KMS-11 (cell line): ENCODE measurements at regions not wholly inside any gene's neighbourhood (a gene's known extent, or its start where the extent isn't known, plus 50 kb on each side); places are given as distances from the start of the nearest gene placed in this dataset.

ENCODE experiments used
- H2AFZ ChIP-seq: fragments of 200-600 bp; sonication (generic); 2 replicates; pipeline ENCODE4 v1.6.1; 2016; ENCODE audit warnings: antibody characterized with exemption, mixed run types, low read depth
- H3K27ac ChIP-seq: fragments of 200-600 bp; sonication (generic); 2 replicates; pipeline ENCODE4 v1.6.1; 2016; ENCODE audit warnings: mild to moderate bottlenecking, mixed run types
- H3K27me3 ChIP-seq: fragments of 200-600 bp; sonication (generic); 2 replicates; pipeline ENCODE4 v1.6.1; 2017; ENCODE audit warnings: mild to moderate bottlenecking, low read depth, mixed run types, moderate library complexity; ENCODE audit not compliant: insufficient read depth
- H3K36me3 ChIP-seq: fragments of 200-600 bp; sonication (generic); 2 replicates; pipeline ENCODE4 v1.6.1; 2017; ENCODE audit warnings: mild to moderate bottlenecking, mixed run types; ENCODE audit not compliant: insufficient read depth
- H3K4me1 ChIP-seq: fragments of 200-600 bp; sonication (generic); 2 replicates; pipeline ENCODE4 v1.6.1; 2016; ENCODE audit warnings: mild to moderate bottlenecking, low read depth, mixed run types; ENCODE audit not compliant: poor library complexity, severe bottlenecking
- H3K4me2 ChIP-seq: fragments of 200-600 bp; sonication (generic); 2 replicates; pipeline ENCODE4 v1.7.0; 2016; ENCODE audit warnings: mild to moderate bottlenecking, mixed run types
- H3K4me3 ChIP-seq: fragments of 200-600 bp; sonication (generic); IDR thresholded peaks from 2 replicates; pipeline ENCODE4 v1.6.1; 2017; ENCODE audit warnings: low read depth, low read length, mixed read lengths; ENCODE audit not compliant: insufficient read depth
- H3K79me2 ChIP-seq: fragments of 200-600 bp; sonication (generic); 2 replicates; pipeline ENCODE4 v1.6.1; 2016; ENCODE audit warnings: low read depth, mixed run types; ENCODE audit not compliant: insufficient read depth
- H3K9ac ChIP-seq: fragments of 200-600 bp; sonication (generic); 2 replicates; pipeline ENCODE4 v1.6.1; 2016; ENCODE audit warnings: mild to moderate bottlenecking, mixed run types
- H4K20me1 ChIP-seq: fragments of 200-600 bp; sonication (generic); 2 replicates; pipeline ENCODE4 v1.6.1; 2016; ENCODE audit warnings: mild to moderate bottlenecking, mixed run types; ENCODE audit not compliant: insufficient read depth
- TF ChIP-seq, protein P1 (sequence below): fragments of 200-600 bp; sonication (generic); conservative IDR thresholded peaks from 2 replicates; pipeline ENCODE4 v1.6.1; 2017; ENCODE audit warnings: low read depth, mild to moderate bottlenecking, antibody characterized with exemption, low read length, moderate library complexity, mixed read lengths

DNA sequence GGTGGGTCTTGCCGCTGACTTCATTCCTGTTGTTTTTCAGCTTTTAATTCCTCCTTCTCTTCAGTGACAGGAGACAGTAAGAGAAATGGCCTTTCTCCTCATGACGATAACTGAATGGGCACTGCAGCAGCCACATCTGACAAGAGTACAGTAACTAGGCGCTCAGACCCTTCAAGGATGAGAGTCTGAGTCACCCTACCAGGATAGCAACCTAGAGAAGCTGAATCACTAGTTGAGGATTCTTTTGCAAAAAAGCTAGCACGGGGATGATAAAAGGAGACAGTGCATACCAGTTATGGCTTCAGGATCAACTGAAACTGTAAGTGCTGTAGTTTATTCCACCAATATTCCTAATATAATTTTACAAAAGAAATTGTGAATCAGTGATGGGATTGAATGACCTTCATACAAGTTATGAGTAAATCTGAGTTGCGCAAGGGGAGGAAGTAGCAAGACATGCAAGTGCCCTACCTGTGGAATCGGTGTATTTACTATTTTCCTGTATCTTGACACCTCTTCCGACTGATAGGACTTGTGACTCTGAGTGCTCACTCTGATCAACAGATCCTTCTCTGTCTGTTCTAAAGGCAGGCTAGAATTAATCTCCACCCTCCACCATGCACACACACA lies 161.8 kb upstream of the GRIK2 start:
- no peak overlapping the region for H2AFZ ChIP-seq
- no peaks in the 10 kb centered on the region for H4K20me1 ChIP-seq
- H3K9ac ChIP-seq = no peak overlapping the region

DNA sequence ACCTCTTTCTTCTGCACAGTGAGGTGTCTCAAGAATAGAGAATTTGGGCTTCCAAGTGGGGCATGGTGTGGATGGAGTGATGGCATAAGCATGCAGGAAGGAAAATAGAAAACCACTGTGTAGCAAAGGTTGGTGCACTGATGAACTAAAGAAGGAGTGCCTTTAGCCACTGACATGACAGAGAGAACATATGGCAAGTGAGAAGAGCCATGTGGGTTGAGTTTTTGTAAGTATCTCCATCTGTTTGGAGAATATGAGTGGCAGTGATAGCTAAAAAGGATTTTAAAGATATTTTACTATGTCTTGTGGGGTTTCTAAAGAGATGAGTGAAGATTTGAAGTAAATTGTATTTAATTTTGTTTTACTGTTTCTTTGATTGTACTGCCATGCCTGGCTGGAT lies 160.5 kb upstream of the GRIK2 start:
- Histone ChIP-seq H3K4me3 (no peak overlapping the region), H3K9ac (no peak overlapping the region), H3K27ac (no peak overlapping the region), H4K20me1 (no peaks in the 10 kb centered on the region), H2AFZ (no peak overlapping the region), H3K36me3 (no peaks in the 10 kb centered on the region), H3K27me3 (no peaks in the 10 kb centered on the region), H3K4me2 (no peak overlapping the region), H3K79me2 (no peaks in the 10 kb centered on the region), H3K4me1 (no peaks in the 10 kb centered on the region)
- TF ChIP-seq, protein P1, sequence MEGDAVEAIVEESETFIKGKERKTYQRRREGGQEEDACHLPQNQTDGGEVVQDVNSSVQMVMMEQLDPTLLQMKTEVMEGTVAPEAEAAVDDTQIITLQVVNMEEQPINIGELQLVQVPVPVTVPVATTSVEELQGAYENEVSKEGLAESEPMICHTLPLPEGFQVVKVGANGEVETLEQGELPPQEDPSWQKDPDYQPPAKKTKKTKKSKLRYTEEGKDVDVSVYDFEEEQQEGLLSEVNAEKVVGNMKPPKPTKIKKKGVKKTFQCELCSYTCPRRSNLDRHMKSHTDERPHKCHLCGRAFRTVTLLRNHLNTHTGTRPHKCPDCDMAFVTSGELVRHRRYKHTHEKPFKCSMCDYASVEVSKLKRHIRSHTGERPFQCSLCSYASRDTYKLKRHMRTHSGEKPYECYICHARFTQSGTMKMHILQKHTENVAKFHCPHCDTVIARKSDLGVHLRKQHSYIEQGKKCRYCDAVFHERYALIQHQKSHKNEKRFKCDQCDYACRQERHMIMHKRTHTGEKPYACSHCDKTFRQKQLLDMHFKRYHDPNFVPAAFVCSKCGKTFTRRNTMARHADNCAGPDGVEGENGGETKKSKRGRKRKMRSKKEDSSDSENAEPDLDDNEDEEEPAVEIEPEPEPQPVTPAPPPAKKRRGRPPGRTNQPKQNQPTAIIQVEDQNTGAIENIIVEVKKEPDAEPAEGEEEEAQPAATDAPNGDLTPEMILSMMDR = no peak

More for the DNA sequence above, 161.8 kb upstream of the GRIK2 start:
- Histone ChIP-seq H3K4me3 (no peak overlapping the region), H3K36me3 (no peaks in the 10 kb centered on the region), H3K4me1 (no peaks in the 10 kb centered on the region), H3K79me2 (no peaks in the 10 kb centered on the region), H3K4me2 (no peak overlapping the region), H3K27ac (no peak overlapping the region), H3K27me3 (no peaks in the 10 kb centered on the region)
- TF ChIP-seq, protein P1 = no peak

DNA sequence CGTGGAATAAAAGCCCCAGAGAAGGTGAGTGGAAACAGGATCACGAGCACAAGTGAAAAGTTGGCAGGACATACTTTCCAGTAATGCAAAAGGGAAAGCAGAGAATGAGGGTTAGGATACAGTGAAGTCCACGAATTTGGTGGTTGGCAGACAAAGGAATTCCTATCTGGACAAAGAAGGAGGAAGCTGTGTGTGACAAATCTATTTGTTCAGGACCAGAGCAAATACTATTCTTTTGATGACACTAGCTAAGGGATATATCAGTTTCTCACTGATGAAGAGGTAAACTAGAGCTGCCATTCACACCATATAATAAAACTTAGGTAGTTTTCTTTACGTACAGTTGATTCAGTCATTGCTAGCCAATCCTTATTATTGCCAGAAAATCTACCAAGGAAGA lies 156.8 kb upstream of the GRIK2 start:
- H3K79me2 ChIP-seq = no peaks in the 10 kb centered on the region
- no peaks in the 10 kb centered on the region for H3K36me3 ChIP-seq
- no peak overlapping the region for H3K9ac ChIP-seq
- H4K20me1 ChIP-seq = no peaks in the 10 kb centered on the region
- TF ChIP-seq, protein P1 = no peak
- H3K27me3 ChIP-seq = no peaks in the 10 kb centered on the region
- H3K4me1 ChIP-seq = no peaks in the 10 kb centered on the region
- H3K4me2 ChIP-seq = no peak overlapping the region
- no peak overlapping the region for H2AFZ ChIP-seq
- H3K27ac ChIP-seq = no peak overlapping the region
- no peak overlapping the region for H3K4me3 ChIP-seq

DNA sequence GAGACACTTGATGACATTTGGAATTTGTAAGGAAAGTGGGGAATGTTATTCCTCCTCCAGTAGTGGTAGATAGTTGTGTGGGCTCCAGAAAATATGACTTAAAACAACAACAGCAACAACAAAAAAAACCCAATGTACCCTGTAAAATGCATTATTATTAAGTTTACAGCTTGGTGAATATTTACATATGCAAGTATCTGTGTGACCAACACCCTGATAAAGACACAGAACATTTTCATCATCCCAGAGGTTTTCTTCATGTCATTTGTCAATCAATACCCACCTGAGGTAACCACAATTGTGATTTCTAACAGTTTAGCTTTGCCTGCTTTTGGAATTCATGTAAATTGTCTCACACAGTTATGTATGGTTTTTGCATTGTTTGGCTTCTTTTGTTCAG lies 152.1 kb upstream of the GRIK2 start:
- Histone ChIP-seq H3K9ac (no peak overlapping the region), H3K4me2 (no peak overlapping the region), H4K20me1 (no peaks in the 10 kb centered on the region), H3K4me1 (no peaks in the 10 kb centered on the region), H3K27ac (no peak overlapping the region), H3K36me3 (no peaks in the 10 kb centered on the region), H3K4me3 (no peak overlapping the region), H2AFZ (no peak overlapping the region), H3K79me2 (no peaks in the 10 kb centered on the region), H3K27me3 (no peaks in the 10 kb centered on the region)
- TF ChIP-seq, protein P1 = no peak
